ENCODE measurements at regions not wholly inside any gene's neighbourhood (a gene's known extent, or its start where the extent isn't known, plus 50 kb on each side); places are given as distances from the start of the nearest gene placed in this dataset.
"Not testable (repeated sequence)": the region's sequence is repeated elsewhere in the genome, so short reads cannot be mapped to it uniquely, and the experiment has no call there.

DNA sequence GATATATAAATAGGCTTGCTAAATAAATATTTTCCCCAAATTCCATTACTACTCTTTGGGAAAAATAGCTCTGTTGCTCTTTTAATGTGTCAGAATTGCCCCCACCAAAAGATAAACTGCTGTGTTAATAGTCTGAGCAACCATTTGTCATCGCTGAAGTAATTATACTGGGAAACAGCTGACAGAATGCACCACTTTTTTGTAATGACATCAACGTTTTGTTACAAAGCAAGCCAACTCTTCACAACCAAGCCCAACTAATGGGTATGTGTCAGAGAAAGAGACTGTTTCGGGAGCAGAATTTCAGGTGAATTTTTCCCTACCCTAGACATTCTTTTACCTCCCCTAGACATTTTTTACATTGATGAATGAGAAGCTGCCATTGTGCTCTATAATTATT is 405.0 kb upstream of the MAGEB18 start:
- no peaks in the 10 kb centered on the region for H3K9me3 ChIP-seq (ENCODE audit: severe bottlenecking)
- H3K27ac ChIP-seq, result no peak overlapping the region
- no peak for DNase-seq
- no peak overlapping the region for H3K4me3 ChIP-seq (ENCODE audit: low read depth, low read length)
- TF ChIP-seq, protein P1, sequence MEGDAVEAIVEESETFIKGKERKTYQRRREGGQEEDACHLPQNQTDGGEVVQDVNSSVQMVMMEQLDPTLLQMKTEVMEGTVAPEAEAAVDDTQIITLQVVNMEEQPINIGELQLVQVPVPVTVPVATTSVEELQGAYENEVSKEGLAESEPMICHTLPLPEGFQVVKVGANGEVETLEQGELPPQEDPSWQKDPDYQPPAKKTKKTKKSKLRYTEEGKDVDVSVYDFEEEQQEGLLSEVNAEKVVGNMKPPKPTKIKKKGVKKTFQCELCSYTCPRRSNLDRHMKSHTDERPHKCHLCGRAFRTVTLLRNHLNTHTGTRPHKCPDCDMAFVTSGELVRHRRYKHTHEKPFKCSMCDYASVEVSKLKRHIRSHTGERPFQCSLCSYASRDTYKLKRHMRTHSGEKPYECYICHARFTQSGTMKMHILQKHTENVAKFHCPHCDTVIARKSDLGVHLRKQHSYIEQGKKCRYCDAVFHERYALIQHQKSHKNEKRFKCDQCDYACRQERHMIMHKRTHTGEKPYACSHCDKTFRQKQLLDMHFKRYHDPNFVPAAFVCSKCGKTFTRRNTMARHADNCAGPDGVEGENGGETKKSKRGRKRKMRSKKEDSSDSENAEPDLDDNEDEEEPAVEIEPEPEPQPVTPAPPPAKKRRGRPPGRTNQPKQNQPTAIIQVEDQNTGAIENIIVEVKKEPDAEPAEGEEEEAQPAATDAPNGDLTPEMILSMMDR (IDR thresholded peaks at IDR 0.05; ENCODE audit: low read depth, low read length), result no peak
- no peaks in the 10 kb centered on the region for H3K27me3 ChIP-seq (ENCODE audit: insufficient read depth, low read depth, severe bottlenecking)
- H3K36me3 ChIP-seq, result no peaks in the 10 kb centered on the region

DNA sequence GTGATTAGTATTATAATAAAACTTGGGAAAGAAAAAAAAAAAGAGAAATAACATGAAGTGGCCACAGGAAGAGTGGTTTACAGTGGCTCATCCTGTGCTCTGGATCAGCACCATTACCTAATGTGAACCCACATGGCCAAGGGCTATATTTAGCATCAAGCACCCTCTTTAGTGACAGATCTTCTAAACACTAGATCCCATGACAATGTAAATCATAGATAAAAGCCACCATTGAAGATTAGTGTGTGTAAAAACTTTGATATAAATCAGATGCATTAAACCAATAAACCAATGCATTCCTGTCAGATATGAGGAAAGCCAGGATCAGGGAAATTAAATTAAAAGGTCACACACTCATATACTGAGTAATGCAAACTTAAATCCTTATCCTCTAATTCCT is 400.6 kb upstream of the MAGEB18 start:
- TF ChIP-seq, protein P1 (IDR thresholded peaks at IDR 0.05; ENCODE audit: low read depth, low read length), result no peak
- no peak for DNase-seq

DNA sequence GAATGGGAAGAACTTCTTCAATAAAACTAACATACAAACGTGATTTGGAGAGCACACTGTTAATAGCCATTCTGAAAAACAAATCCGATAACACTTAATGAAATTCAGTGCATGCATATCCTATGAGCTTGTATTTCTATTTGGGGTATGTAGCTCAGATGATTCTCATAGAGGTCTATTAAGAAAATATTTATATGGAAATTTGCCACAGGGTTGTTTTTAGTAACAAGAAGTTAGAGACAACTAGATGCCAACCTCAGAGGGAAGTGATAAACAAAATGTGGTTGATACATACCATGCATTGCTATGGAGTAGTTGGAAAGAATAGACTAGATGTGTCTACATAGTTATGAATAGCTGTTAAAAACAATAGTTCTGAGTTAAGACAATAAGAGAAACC is 395.8 kb upstream of the MAGEB18 start:
- Histone ChIP-seq H3K27ac (no peak overlapping the region), H3K9me3 (ENCODE audit: severe bottlenecking) (no peaks in the 10 kb centered on the region), H3K27me3 (ENCODE audit: insufficient read depth, low read depth, severe bottlenecking) (no peaks in the 10 kb centered on the region), H3K36me3 (no peaks in the 10 kb centered on the region), H3K4me3 (ENCODE audit: low read depth, low read length) (no peak overlapping the region)
- no peak for DNase-seq
- TF ChIP-seq, protein P1 (IDR thresholded peaks at IDR 0.05; ENCODE audit: low read depth, low read length), result no peak

More for the DNA sequence above, 400.6 kb upstream of the MAGEB18 start:
- Histone ChIP-seq H3K27ac (no peak overlapping the region), H3K9me3 (ENCODE audit: severe bottlenecking) (no peaks in the 10 kb centered on the region), H3K36me3 (no peaks in the 10 kb centered on the region), H3K4me3 (ENCODE audit: low read depth, low read length) (no peak overlapping the region), H3K27me3 (ENCODE audit: insufficient read depth, low read depth, severe bottlenecking) (no peaks in the 10 kb centered on the region)

DNA sequence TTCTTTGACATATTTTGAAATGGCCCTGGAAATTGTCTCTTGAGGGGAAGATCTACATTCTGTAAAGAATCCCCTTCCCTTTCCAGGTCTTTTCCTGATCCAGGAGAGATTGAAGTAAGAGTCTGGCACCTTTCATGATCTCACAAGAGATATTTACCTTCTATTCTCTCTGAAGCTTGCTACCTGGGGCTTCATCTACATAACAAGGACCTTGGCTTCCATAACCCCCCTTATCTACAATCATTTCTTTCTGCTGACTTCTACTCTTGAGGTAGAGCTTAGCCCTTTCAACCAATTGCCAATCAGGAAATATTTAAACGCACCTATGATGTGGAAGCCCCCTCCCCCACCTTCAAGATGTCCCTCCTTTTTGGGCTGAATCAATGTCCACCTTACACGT is 383.7 kb upstream of the MAGEB18 start:
- Histone ChIP-seq H3K27me3 (ENCODE audit: insufficient read depth, low read depth, severe bottlenecking) (peaks cover 5% of the 10 kb centered on the region), H3K27ac (no peak overlapping the region)
- TF ChIP-seq, protein P1 (IDR thresholded peaks at IDR 0.05; ENCODE audit: low read depth, low read length), result no peak

DNA sequence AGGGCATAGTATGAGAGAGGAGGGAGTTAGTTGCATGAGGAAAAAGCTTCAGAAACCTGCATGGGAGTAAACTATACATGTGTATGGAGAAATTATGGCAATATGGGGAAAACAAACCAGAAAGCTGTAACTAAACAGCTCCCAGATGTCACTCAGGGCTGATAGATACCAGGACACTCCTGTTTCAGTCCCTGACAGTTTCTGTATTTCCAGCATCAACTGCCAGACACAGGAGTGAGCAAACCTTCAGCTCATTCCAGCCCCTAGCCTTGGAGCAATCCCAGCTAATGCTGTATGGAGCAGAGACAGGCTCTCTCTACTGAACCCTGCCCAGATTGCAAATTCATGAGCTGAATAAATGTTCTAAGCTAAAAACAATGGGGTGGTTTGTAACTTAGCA is 382.9 kb upstream of the MAGEB18 start:
- no peaks in the 10 kb centered on the region for H3K36me3 ChIP-seq
- H3K9me3 ChIP-seq (ENCODE audit: severe bottlenecking), result no peaks in the 10 kb centered on the region
- H3K27me3 ChIP-seq (ENCODE audit: insufficient read depth, low read depth, severe bottlenecking), result no peaks in the 10 kb centered on the region
- TF ChIP-seq, protein P1 (IDR thresholded peaks at IDR 0.05; ENCODE audit: low read depth, low read length), result no peak
- no peak overlapping the region for H3K27ac ChIP-seq
- H3K4me3 ChIP-seq (ENCODE audit: low read depth, low read length), result no peak overlapping the region
- DNase-seq, result no peak

More for the DNA sequence above, 383.7 kb upstream of the MAGEB18 start:
- no peak for DNase-seq
- Histone ChIP-seq H3K9me3 (ENCODE audit: severe bottlenecking) (no peaks in the 10 kb centered on the region), H3K4me3 (ENCODE audit: low read depth, low read length) (no peak overlapping the region), H3K36me3 (no peaks in the 10 kb centered on the region)

DNA sequence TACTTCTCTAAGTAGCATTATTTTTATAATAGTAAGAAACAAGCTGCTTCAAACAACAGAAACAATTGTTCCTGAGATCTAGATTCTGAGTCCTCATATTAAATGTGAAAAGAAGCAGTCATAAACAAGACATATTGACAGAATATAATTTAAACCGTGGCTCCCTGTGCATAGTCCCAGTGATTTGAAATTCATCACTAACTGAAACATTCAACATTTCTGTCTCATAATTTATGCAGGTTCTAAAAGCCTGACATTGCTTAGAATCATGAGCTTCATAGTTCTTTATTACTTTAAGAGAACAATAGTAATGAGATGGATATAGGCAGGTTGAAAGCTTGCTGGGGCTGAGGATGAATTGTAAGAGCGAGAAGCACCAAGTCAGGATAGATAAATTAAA is 375.5 kb upstream of the MAGEB18 start:
- Histone ChIP-seq H3K27ac (no peak overlapping the region), H3K4me3 (ENCODE audit: low read depth, low read length) (no peak overlapping the region), H3K36me3 (no peaks in the 10 kb centered on the region), H3K27me3 (ENCODE audit: insufficient read depth, low read depth, severe bottlenecking) (no peaks in the 10 kb centered on the region), H3K9me3 (ENCODE audit: severe bottlenecking) (no peaks in the 10 kb centered on the region)
- TF ChIP-seq, protein P1 (IDR thresholded peaks at IDR 0.05; ENCODE audit: low read depth, low read length), result no peak
- no peak for DNase-seq

DNA sequence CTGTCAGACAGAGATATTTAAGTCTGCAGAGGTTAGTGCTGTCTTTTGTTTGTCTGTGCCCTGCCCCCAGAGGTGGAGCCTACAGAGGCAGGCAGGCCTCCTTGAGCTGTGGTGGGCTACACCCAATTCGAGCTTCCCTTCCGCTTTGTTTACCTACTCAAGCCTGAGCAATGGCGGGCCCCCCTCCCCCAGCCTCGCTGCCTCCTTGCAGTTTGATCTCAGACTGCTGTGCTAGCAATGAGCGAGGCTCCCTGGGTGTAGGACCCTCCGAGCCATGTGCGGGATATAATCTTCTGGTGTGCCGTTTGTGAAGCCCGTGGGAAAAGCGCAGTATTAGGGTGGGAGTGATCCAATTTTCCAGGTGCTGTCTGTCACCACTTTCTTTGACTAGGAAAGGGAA is 366.3 kb upstream of the MAGEB18 start:
- H3K36me3 ChIP-seq; H3K27me3 ChIP-seq (ENCODE audit: insufficient read depth, low read depth, severe bottlenecking); H3K27ac ChIP-seq; DNase-seq; H3K4me3 ChIP-seq (ENCODE audit: low read depth, low read length); H3K9me3 ChIP-seq (ENCODE audit: severe bottlenecking): not testable (repeated sequence)

DNA sequence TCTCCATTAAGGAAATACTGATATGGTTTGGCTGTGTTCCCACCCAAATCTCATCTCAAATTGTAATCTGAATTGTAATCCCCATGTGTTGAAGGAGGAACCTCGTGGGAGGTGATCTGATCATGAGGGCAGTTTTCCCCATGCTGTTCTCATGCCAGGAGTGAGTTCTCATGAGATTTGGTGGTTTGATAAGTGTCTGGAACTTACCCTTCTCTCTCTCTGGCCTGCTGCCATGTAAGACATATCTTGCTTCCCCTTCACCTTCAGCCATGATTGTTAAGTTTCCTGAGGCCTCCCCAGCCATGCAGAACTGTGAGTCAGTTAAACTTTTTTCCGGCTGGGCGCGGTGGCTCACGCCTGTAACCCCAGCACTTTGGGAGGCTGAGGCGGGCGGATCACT is 340.3 kb upstream of the MAGEB18 start:
- not testable (repeated sequence) for H3K36me3 ChIP-seq; DNase-seq; H3K9me3 ChIP-seq (ENCODE audit: severe bottlenecking); H3K4me3 ChIP-seq (ENCODE audit: low read depth, low read length); H3K27ac ChIP-seq; H3K27me3 ChIP-seq (ENCODE audit: insufficient read depth, low read depth, severe bottlenecking)
